PFSK-1 (cell line): ENCODE measurements at regions not wholly inside any gene's neighbourhood (a gene's known extent, or its start where the extent isn't known, plus 50 kb on each side); places are given as distances from the start of the nearest gene placed in this dataset.

ENCODE experiments used
- FOXP2 ChIP-seq: optimal IDR thresholded peaks from 2 replicates; pipeline ENCODE3; 2011; ENCODE audit warnings: borderline replicate concordance, control low read depth, inconsistent platforms; ENCODE audit not compliant: insufficient read depth; ENCODE audit errors: extremely low read length, extremely low read depth
- POLR2AphosphoS5 ChIP-seq: IDR thresholded peaks from 2 replicates; pipeline ENCODE4 v1.6.1; 2012; ENCODE audit warnings: low read depth, mild to moderate bottlenecking, control low read depth, low read length, moderate library complexity
- REST ChIP-seq, 2 experiments: IDR thresholded peaks; 2 replicates each; pipeline versions ENCODE4 v1.6.1 to v1.8.0; 2011 to 2012; ENCODE audit warnings: low read depth in 2 of 2, low read length in 2 of 2, control low read depth in 1 of 2, inconsistent platforms in 1 of 2, mild to moderate bottlenecking in 1 of 2, moderate library complexity in 1 of 2; ENCODE audit not compliant: insufficient read depth in 1 of 2
- SIN3A ChIP-seq: IDR thresholded peaks from 2 replicates; pipeline ENCODE4 v1.6.1; 2012; ENCODE audit warnings: mild to moderate bottlenecking, low read length, moderate library complexity, borderline replicate concordance; ENCODE audit not compliant: insufficient read depth
- TAF1 ChIP-seq: IDR thresholded peaks from 2 replicates; pipeline ENCODE4 v1.6.1; 2012; ENCODE audit warnings: low read length, control low read depth, borderline replicate concordance; ENCODE audit not compliant: insufficient read depth

- TF ChIP-seq TAF1: no peak
- no peak for TF ChIP-seq FOXP2
- TF ChIP-seq REST (IDR thresholded peaks at IDR 0.05; ENCODE audit: insufficient read depth in 1 of 2, low read depth in 2 of 2, low read length in 2 of 2): no peak
- TF ChIP-seq SIN3A: no peak
- TF ChIP-seq POLR2AphosphoS5: no peak
Measured at GRCh38 chr7:26044320-26044719, 107.7 kb upstream of the NFE2L3 start.

GRCh38 chr7:26046150-26046549 lies 105.8 kb upstream of the NFE2L3 start:
- TF ChIP-seq FOXP2: no peak
- no peak for TF ChIP-seq REST (IDR thresholded peaks at IDR 0.05; ENCODE audit: insufficient read depth in 1 of 2, low read depth in 2 of 2, low read length in 2 of 2)
- TF ChIP-seq POLR2AphosphoS5: no peak
- TF ChIP-seq SIN3A: no peak
- no peak for TF ChIP-seq TAF1

DNA sequence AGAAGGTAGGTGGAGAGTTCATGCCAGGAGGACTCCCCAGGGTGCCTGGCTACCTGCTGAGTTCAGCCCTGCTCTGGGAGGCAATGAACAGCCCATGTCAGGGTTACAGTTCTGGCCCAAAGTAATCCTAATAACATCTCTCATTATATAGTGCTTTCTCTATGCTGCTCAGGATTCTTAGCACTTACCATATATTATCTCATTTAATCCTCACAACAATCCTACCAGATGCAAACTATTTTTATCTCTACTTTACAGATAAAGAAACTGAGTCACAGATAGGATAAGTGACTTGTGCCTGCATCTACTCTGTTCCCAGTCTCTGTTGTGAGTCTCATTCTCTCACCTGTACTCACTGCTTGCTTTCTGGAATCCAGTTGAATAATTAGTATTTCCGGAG lies 105.1 kb upstream of the NFE2L3 start:
- TF ChIP-seq SIN3A: no peak
- no peak for TF ChIP-seq POLR2AphosphoS5

GRCh38 chr7:26048663-26049062 lies 103.3 kb upstream of the NFE2L3 start:
- TF ChIP-seq TAF1 (no peak), FOXP2 (no peak), POLR2AphosphoS5 (no peak), REST (IDR thresholded peaks at IDR 0.05; ENCODE audit: insufficient read depth in 1 of 2, low read depth in 2 of 2, low read length in 2 of 2) (no peak), SIN3A (no peak)

- TF ChIP-seq FOXP2: no peak
- TF ChIP-seq TAF1: no peak
- no peak for TF ChIP-seq POLR2AphosphoS5
- no peak for TF ChIP-seq REST (IDR thresholded peaks at IDR 0.05; ENCODE audit: insufficient read depth in 1 of 2, low read depth in 2 of 2, low read length in 2 of 2)
Measured at GRCh38 chr7:26049081-26049480, 102.9 kb upstream of the NFE2L3 start.
